NOMO-1 (cell line): ENCODE measurements at regions not wholly inside any gene's neighbourhood (a gene's known extent, or its start where the extent isn't known, plus 50 kb on each side); places are given as distances from the start of the nearest gene placed in this dataset.

Experiments
- DNase-seq, 2 experiments: peaks; one replicate each; lab custom pipeline; 2025; ENCODE audit not compliant: unreplicated experiment in 2 of 2; lab: John Stamatoyannopoulos, UW

- no peak for DNase-seq
Measured at GRCh38 chr2:54360055-54360792, 95.9 kb upstream of the SPTBN1 start.

GRCh38 chr2:54364409-54364808, 91.7 kb upstream of the SPTBN1 start:
- no peak for DNase-seq

GRCh38 chr2:54365661-54366060, 90.5 kb upstream of the SPTBN1 start:
- DNase-seq, result no peak

- DNase-seq, result no peak
Measured at GRCh38 chr2:54366487-54367280, 89.4 kb upstream of the SPTBN1 start.

GRCh38 chr2:54370405-54371104, 85.6 kb upstream of the SPTBN1 start:
- no peak for DNase-seq

GRCh38 chr2:54371460-54372065, 84.6 kb upstream of the SPTBN1 start:
- DNase-seq, result no peak

GRCh38 chr2:54372361-54372760, 83.8 kb upstream of the SPTBN1 start:
- DNase-seq, result no peak

- DNase-seq, result no peak
Measured at GRCh38 chr2:54373855-54374254, 82.3 kb upstream of the SPTBN1 start.

GRCh38 chr2:54374591-54375364, 81.3 kb upstream of the SPTBN1 start:
- no peak for DNase-seq

GRCh38 chr2:54377451-54377850, 78.7 kb upstream of the SPTBN1 start:
- no peak for DNase-seq

GRCh38 chr2:54377901-54378493, 78.1 kb upstream of the SPTBN1 start:
- DNase-seq, result no peak

- no peak for DNase-seq
Measured at GRCh38 chr2:54380670-54381069, 75.5 kb upstream of the SPTBN1 start.

GRCh38 chr2:54381293-54381692, 74.8 kb upstream of the SPTBN1 start:
- no peak for DNase-seq

- no peak for DNase-seq
Measured at GRCh38 chr2:54382601-54383000, 73.5 kb upstream of the SPTBN1 start.

- no peak for DNase-seq
Measured at GRCh38 chr2:54384301-54385203, 71.6 kb upstream of the SPTBN1 start.

GRCh38 chr2:54385271-54385670, 70.9 kb upstream of the SPTBN1 start:
- no peak for DNase-seq

- no peak for DNase-seq
Measured at GRCh38 chr2:54386585-54386984, 69.5 kb upstream of the SPTBN1 start.

GRCh38 chr2:54387059-54387991, 68.8 kb upstream of the SPTBN1 start:
- DNase-seq, result no peak
